Activated CD8-positive, alpha-beta memory T cell treated with anti-CD3 and anti-CD28 coated beads for 36 hours (primary cell): ENCODE measurements at regions not wholly inside any gene's neighbourhood (a gene's known extent, or its start where the extent isn't known, plus 50 kb on each side); places are given as distances from the start of the nearest gene placed in this dataset.
"Not testable (repeated sequence)": the region's sequence is repeated elsewhere in the genome, so short reads cannot be mapped to it uniquely, and the experiment has no call there.

Experiments
- CTCF ChIA-PET: fragments of 350-600 bp; sonication (Branson Sonifier 250); formaldehyde crosslinking; loops from one replicate; lab custom pipeline; 2021; ENCODE audit warnings: antibody characterized with exemption; lab: Charles Lee
- POLR2A ChIA-PET: fragments of 350-600 bp; sonication (Branson Sonifier 250); formaldehyde crosslinking; loops from one replicate; lab custom pipeline; 2021; ENCODE audit warnings: antibody characterized with exemption; lab: Charles Lee

- POLR2A ChIA-PET: no interaction called here
- CTCF ChIA-PET: no interaction called here
Observed at GRCh38 chr1:76687307-76688175, 179.7 kb upstream of the ST6GALNAC5 start.

GRCh38 chr1:76690766-76691165, 176.5 kb upstream of the ST6GALNAC5 start:
- POLR2A ChIA-PET: no interaction called here
- CTCF ChIA-PET: no interaction called here

- ChIA-PET POLR2A (no interaction called here), CTCF (no interaction called here)
Observed at GRCh38 chr1:76695535-76695934, 171.7 kb upstream of the ST6GALNAC5 start.

GRCh38 chr1:76697361-76697760, 169.9 kb upstream of the ST6GALNAC5 start:
- POLR2A ChIA-PET: no interaction called here
- CTCF ChIA-PET: no interaction called here

- POLR2A ChIA-PET, CTCF ChIA-PET: not testable (repeated sequence)
Observed at GRCh38 chr1:76699646-76700045, 167.6 kb upstream of the ST6GALNAC5 start.

- POLR2A ChIA-PET: not testable (repeated sequence)
Observed at GRCh38 chr1:76700200-76700599, 167.1 kb upstream of the ST6GALNAC5 start.

GRCh38 chr1:76705560-76705959, 161.7 kb upstream of the ST6GALNAC5 start:
- POLR2A ChIA-PET: no interaction called here

More at GRCh38 chr1:76700200-76700599, 167.1 kb upstream of the ST6GALNAC5 start:
- CTCF ChIA-PET: not testable (repeated sequence)

GRCh38 chr1:76713535-76713934, 153.7 kb upstream of the ST6GALNAC5 start:
- CTCF ChIA-PET: interaction anchor here (0.6 kb wide), 1 partner anchor 1137 kb away, joined by 3 read pairs; no protein-coding TSS in a partner anchor
- POLR2A ChIA-PET: no interaction called here

More at GRCh38 chr1:76705560-76705959, 161.7 kb upstream of the ST6GALNAC5 start:
- CTCF ChIA-PET: no interaction called here

- ChIA-PET CTCF (no interaction called here), POLR2A (no interaction called here)
Observed at GRCh38 chr1:76715474-76715873, 151.8 kb upstream of the ST6GALNAC5 start.

- ChIA-PET CTCF (no interaction called here), POLR2A (no interaction called here)
Observed at GRCh38 chr1:76723949-76724348, 143.3 kb upstream of the ST6GALNAC5 start.

GRCh38 chr1:76724816-76725215, 142.5 kb upstream of the ST6GALNAC5 start:
- ChIA-PET POLR2A (no interaction called here), CTCF (no interaction called here)

GRCh38 chr1:76725864-76726619, 141.2 kb upstream of the ST6GALNAC5 start:
- ChIA-PET POLR2A (no interaction called here), CTCF (no interaction called here)

- ChIA-PET POLR2A (no interaction called here), CTCF (no interaction called here)
Observed at GRCh38 chr1:76727520-76727919, 139.8 kb upstream of the ST6GALNAC5 start.

- CTCF ChIA-PET: no interaction called here
- POLR2A ChIA-PET: no interaction called here
Observed at GRCh38 chr1:76729142-76729541, 138.1 kb upstream of the ST6GALNAC5 start.

- ChIA-PET CTCF (no interaction called here), POLR2A (no interaction called here)
Observed at GRCh38 chr1:76730027-76730426, 137.3 kb upstream of the ST6GALNAC5 start.

GRCh38 chr1:76738355-76738754, 128.9 kb upstream of the ST6GALNAC5 start:
- POLR2A ChIA-PET, CTCF ChIA-PET: not testable (repeated sequence)

GRCh38 chr1:76740956-76741355, 126.3 kb upstream of the ST6GALNAC5 start:
- POLR2A ChIA-PET, CTCF ChIA-PET: not testable (repeated sequence)

GRCh38 chr1:76744989-76745388, 122.3 kb upstream of the ST6GALNAC5 start:
- CTCF ChIA-PET: no interaction called here
- POLR2A ChIA-PET: no interaction called here

- POLR2A ChIA-PET: no interaction called here
- CTCF ChIA-PET: no interaction called here
Observed at GRCh38 chr1:76746206-76746605, 121.1 kb upstream of the ST6GALNAC5 start.

- ChIA-PET CTCF (no interaction called here), POLR2A (no interaction called here)
Observed at GRCh38 chr1:76754730-76755129, 112.5 kb upstream of the ST6GALNAC5 start.
